WI38 (cell line): ENCODE measurements at regions not wholly inside any gene's neighbourhood (a gene's known extent, or its start where the extent isn't known, plus 50 kb on each side); places are given as distances from the start of the nearest gene placed in this dataset.
"Not testable (repeated sequence)": the region's sequence is repeated elsewhere in the genome, so short reads cannot be mapped to it uniquely, and the experiment has no call there.

Source experiments
- H3K4me3 ChIP-seq: 2 replicates; pipeline ENCODE4 v1.5.1; 2011; ENCODE audit warnings: low read depth, mild to moderate bottlenecking, control low read depth, low read length
- TF ChIP-seq, protein P1 (sequence below): IDR thresholded peaks from 2 replicates; pipeline ENCODE4 v1.5.1; 2012; ENCODE audit warnings: low read depth, mild to moderate bottlenecking, control low read depth, low read length

DNA sequence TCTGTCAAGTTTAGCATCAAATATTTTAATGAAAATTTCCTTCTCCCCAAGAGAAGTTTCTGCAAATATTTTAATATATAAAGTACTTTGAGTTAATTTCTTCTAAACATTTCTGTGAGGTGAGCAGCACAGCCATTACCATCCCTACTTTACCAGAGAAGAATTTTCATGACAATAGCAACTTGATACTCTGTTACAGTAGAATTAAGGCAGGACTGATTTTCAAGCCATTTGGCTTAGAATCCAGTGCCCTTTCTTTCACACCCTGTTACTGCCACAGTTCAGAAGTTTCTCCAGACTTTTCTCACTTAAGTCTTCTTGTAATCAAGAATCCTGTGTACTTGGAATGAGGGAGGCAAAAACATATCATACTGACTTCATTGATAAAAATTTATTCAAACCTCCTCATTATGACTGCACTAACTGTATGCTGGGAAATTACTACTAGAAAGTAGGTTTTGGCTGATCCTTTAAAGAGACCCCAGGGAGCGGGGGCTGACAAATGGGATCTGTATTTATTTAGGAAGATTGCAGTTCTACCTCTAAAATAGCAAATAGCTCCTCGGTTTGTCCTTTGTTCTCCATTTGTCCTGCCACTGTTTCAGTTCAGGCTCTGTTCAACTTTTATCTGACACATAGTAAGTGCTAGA lies 557.0 kb upstream of the SGO1 start:
- no peak overlapping the region for H3K4me3 ChIP-seq
- TF ChIP-seq, protein P1, sequence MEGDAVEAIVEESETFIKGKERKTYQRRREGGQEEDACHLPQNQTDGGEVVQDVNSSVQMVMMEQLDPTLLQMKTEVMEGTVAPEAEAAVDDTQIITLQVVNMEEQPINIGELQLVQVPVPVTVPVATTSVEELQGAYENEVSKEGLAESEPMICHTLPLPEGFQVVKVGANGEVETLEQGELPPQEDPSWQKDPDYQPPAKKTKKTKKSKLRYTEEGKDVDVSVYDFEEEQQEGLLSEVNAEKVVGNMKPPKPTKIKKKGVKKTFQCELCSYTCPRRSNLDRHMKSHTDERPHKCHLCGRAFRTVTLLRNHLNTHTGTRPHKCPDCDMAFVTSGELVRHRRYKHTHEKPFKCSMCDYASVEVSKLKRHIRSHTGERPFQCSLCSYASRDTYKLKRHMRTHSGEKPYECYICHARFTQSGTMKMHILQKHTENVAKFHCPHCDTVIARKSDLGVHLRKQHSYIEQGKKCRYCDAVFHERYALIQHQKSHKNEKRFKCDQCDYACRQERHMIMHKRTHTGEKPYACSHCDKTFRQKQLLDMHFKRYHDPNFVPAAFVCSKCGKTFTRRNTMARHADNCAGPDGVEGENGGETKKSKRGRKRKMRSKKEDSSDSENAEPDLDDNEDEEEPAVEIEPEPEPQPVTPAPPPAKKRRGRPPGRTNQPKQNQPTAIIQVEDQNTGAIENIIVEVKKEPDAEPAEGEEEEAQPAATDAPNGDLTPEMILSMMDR, result no peak

DNA sequence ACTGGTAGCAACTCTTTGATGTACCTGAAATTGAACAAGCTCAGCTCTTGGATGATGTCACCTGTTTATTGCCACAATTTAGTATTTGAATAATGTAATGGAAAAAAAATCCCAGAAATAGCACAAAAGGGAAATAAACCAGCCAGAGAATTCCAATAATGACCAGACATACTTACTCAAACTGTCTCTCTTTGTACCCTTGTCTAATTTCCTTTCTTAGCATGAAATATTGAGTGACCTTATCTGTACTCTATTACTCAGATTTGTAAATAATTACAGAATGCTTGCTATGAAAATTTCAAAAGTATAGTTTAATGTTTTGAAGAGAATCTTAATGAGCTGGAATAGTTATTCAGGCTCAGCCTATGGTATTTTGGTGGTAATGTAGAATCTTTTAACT lies 555.4 kb upstream of the SGO1 start:
- TF ChIP-seq, protein P1, result no peak
- H3K4me3 ChIP-seq, result no peak overlapping the region

DNA sequence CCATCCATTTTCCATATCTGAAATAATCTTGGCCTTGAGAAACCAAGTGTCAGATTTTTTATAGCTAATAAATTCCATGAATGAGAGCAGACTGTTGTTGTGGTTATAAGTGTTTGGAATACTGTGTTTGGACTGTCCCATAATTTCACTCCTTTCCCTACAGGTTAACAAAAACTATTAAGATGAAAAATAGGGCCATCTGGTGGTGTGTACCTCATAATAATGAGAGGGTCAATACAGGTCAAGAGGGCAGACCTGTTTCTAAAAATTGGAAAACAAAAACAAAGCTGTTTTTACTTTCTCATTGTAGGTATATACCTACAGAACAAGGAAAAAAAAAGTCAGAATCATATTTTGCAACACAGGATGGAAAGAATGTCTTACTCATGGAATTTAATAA lies 553.8 kb upstream of the SGO1 start:
- TF ChIP-seq, protein P1, result no peak

DNA sequence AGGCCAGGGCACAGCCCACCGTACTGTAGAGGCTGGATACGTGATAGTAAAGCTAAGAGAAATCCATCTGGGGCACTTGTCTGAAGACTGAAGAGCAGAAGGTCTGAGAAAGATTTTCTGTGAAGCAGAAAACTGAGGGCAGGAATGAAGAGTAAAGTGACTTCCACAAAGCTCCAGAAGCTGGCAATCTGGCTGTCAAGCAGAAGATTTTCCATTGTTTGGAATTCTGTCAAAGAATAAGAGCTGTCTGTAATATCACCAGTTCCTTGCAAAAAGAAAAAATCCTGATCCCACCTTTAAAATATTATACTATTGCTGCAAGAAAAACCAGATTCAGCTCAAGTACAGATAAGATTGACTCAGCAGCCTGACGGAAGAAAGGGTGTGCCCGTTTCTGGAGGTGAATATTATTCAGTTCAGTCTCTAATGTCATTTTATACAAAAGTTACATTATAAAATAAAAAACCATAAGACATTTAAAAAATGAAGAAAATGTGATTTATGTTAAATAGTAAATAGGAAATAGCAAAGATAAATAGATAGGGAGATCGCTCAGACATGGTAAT lies 550.4 kb upstream of the SGO1 start:
- no peak overlapping the region for H3K4me3 ChIP-seq
- TF ChIP-seq, protein P1, result no peak

More for the DNA sequence above, 553.8 kb upstream of the SGO1 start:
- H3K4me3 ChIP-seq, result no peak overlapping the region

DNA sequence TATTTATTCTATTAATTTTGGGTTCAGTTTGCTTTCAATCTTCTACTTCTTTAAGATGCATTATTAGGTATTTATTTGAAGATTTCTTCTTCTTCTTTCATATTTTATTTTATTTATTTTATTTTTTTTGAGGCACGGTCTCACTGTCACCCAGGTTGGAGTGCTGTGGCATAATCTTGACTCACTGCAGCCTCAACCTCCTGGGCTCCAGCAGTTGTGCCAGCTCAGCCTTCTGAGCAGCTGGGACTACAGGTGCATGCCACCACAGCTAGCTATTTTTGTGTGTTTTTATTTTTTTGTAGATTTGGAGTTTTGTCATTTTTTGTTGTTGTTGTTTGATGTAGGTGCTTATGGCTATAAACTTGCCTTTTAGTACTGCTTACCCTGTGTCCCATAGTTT lies 543.2 kb upstream of the SGO1 start:
- H3K4me3 ChIP-seq, result no peak overlapping the region
- TF ChIP-seq, protein P1, result no peak

DNA sequence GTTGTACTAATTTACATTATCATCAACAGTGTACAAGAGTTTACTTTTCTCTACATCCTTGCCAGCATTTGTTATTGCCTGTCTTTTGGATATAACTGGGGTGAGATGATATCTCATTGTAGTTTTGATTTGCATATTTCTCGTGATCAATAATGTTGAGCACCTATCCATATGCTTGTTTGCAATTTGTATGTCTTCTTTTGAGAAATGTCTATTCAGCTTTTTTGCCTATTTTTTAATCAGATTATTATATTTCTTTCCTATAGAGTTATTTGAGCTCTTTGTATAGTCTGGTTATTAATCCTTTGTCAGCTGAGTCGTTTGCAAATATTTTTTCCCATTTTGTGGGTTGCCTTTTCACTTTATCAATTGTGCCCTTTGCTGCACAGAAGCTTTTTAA lies 540.8 kb upstream of the SGO1 start:
- H3K4me3 ChIP-seq, result no peak overlapping the region
- TF ChIP-seq, protein P1, result no peak

DNA sequence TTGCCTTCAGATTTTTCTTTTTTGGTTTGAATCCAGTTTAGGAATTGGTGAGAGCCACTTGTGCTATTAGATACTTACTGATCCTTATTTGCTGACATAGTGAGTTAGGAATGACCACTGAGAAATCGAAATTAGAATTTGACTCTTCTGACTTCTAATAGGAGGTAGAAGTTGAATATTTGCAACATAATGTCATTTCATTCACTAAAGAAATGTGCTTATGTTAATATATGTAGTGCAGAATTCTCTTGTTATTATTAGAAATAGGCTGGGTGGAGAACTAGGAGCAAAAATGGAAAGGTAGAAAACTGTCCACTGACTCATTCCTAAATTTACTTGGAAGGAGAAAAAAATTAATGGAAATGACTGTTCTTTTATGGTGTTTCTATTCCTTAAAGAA lies 538.2 kb upstream of the SGO1 start:
- no peak overlapping the region for H3K4me3 ChIP-seq
- TF ChIP-seq, protein P1, result no peak

DNA sequence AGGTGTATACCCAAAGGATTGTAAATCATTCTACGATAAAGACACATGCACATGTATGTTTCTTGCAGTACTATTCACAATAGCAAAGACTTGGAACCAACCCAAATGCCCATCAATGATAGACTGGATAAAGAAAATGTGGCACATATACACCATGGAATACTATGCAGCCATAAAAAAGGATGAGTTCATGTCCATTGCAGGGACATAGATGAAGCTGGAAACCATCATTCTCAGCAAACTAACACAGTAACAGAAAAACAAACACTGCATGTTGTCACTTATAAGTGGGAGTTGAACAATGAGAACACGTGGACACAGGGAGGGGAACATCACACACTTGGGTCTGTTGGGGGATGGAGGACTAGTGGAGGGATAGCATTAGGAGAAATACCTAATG lies 530.4 kb upstream of the SGO1 start:
- not testable (repeated sequence) for H3K4me3 ChIP-seq
